PFSK-1 (cell line): ENCODE measurements at regions not wholly inside any gene's neighbourhood (a gene's known extent, or its start where the extent isn't known, plus 50 kb on each side); places are given as distances from the start of the nearest gene placed in this dataset.

ENCODE experiments used
- FOXP2 ChIP-seq: optimal IDR thresholded peaks from 2 replicates; pipeline ENCODE3; 2011; ENCODE audit warnings: borderline replicate concordance, control low read depth, inconsistent platforms; ENCODE audit not compliant: insufficient read depth; ENCODE audit errors: extremely low read length, extremely low read depth
- POLR2AphosphoS5 ChIP-seq: IDR thresholded peaks from 2 replicates; pipeline ENCODE4 v1.6.1; 2012; ENCODE audit warnings: low read depth, mild to moderate bottlenecking, control low read depth, low read length, moderate library complexity
- REST ChIP-seq, 2 experiments: IDR thresholded peaks; 2 replicates each; pipeline versions ENCODE4 v1.6.1 to v1.8.0; 2011 to 2012; ENCODE audit warnings: low read depth in 2 of 2, low read length in 2 of 2, control low read depth in 1 of 2, inconsistent platforms in 1 of 2, mild to moderate bottlenecking in 1 of 2, moderate library complexity in 1 of 2; ENCODE audit not compliant: insufficient read depth in 1 of 2
- SIN3A ChIP-seq: IDR thresholded peaks from 2 replicates; pipeline ENCODE4 v1.6.1; 2012; ENCODE audit warnings: mild to moderate bottlenecking, low read length, moderate library complexity, borderline replicate concordance; ENCODE audit not compliant: insufficient read depth
- TAF1 ChIP-seq: IDR thresholded peaks from 2 replicates; pipeline ENCODE4 v1.6.1; 2012; ENCODE audit warnings: low read length, control low read depth, borderline replicate concordance; ENCODE audit not compliant: insufficient read depth

GRCh38 chr10:2982146-2982545 is 85.2 kb upstream of the PFKP start:
- TF ChIP-seq FOXP2: no peak
- TF ChIP-seq SIN3A: no peak
- no peak for TF ChIP-seq POLR2AphosphoS5
- TF ChIP-seq REST (IDR thresholded peaks at IDR 0.05; ENCODE audit: insufficient read depth in 1 of 2, low read depth in 2 of 2, low read length in 2 of 2): no peak
- no peak for TF ChIP-seq TAF1

- no peak for TF ChIP-seq SIN3A
- no peak for TF ChIP-seq POLR2AphosphoS5
- no peak for TF ChIP-seq FOXP2
Observed at GRCh38 chr10:2981361-2981801, 86.0 kb upstream of the PFKP start.

GRCh38 chr10:2980791-2981360 is 86.5 kb upstream of the PFKP start:
- TF ChIP-seq TAF1 (no peak), SIN3A (no peak), POLR2AphosphoS5 (no peak), FOXP2 (no peak), REST (IDR thresholded peaks at IDR 0.05; ENCODE audit: insufficient read depth in 1 of 2, low read depth in 2 of 2, low read length in 2 of 2) (no peak)

- TF ChIP-seq POLR2AphosphoS5 (no peak), SIN3A (no peak), FOXP2 (no peak), REST (IDR thresholded peaks at IDR 0.05; ENCODE audit: insufficient read depth in 1 of 2, low read depth in 2 of 2, low read length in 2 of 2) (no peak), TAF1 (no peak)
Observed at GRCh38 chr10:2980116-2980515, 87.2 kb upstream of the PFKP start.

GRCh38 chr10:2979306-2979705 is 88.0 kb upstream of the PFKP start:
- TF ChIP-seq POLR2AphosphoS5 (no peak), TAF1 (no peak), FOXP2 (no peak), REST (IDR thresholded peaks at IDR 0.05; ENCODE audit: insufficient read depth in 1 of 2, low read depth in 2 of 2, low read length in 2 of 2) (no peak), SIN3A (no peak)
